NCI-H2081 treated with DMSO at 0.1 percent for 48 hours (cell line): ENCODE measurements at regions not wholly inside any gene's neighbourhood (a gene's known extent, or its start where the extent isn't known, plus 50 kb on each side); places are given as distances from the start of the nearest gene placed in this dataset.

ENCODE experiments used
- DNase-seq: peaks from one replicate; lab custom pipeline; 2025; lab: John Stamatoyannopoulos, UW

DNA sequence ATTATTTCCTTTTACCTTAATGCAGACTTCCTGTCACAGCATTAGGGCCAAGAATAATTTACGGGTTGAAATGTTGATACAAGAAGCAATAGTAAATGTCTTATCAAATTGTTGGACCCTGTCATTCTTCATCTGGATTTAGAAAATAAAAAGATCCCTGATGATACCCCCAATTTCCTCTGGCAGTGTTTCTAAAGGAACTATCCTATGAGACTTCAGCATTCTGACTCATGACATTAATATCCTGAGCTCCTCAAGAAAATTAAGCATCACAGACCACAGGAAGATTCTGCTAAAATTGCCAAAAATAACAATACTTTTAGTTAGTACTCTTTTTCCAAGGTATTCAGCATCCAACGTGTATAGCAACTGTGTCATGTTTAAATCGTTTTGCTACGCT is 490.5 kb upstream of the ANKRD30A start:
- DNase-seq = no peak

GRCh38 chr10:36630267-36630666 is 495.1 kb upstream of the ANKRD30A start:
- DNase-seq = no peak

- no peak for DNase-seq
Observed at GRCh38 chr10:36629476-36629875, 495.9 kb upstream of the ANKRD30A start.

- no peak for DNase-seq
Observed at GRCh38 chr10:36624551-36625100, 500.8 kb upstream of the ANKRD30A start.

GRCh38 chr10:36621346-36621745 is 504.1 kb upstream of the ANKRD30A start:
- DNase-seq = no peak

DNA sequence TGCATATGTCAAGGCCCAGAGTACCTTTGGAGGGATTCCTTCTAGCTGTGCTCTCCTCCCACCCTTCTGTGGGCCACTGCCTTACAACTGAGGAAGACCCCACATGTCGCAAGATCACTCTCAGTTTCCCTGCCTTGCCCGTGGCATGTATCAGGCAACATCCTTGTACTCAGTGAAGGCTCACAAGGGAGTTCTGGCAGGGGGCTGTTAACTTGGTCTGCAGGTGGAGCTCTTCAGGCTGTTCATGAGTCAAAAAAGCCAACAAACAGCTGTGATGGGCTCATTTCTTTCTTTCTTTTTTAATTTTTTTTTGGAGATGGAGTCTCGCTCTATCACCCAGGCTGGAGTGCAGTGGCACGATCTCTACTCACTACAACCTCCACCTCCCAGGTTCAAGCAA is 513.0 kb upstream of the ANKRD30A start:
- DNase-seq = no peak

DNA sequence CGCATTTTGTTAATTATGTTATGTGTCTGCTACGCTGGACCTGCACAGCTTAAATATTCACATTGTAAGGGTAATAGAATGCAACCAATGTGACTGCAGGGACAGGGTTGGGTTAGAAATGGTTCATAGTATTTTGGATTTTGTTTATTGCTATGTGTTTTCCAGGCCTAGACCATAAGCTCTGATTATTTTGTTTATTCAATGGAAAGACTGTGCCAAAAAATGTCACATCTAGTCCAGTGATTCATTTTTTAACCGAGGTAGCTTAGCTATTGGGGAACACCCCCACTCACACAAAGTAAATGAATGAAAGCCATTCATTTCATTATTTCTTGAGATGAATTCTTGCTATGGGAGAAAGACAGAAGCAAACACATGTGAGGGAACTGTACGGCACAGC is 516.5 kb upstream of the ANKRD30A start:
- DNase-seq = no peak

- no peak for DNase-seq
Observed at GRCh38 chr10:36608251-36608650, 517.1 kb upstream of the ANKRD30A start.

DNA sequence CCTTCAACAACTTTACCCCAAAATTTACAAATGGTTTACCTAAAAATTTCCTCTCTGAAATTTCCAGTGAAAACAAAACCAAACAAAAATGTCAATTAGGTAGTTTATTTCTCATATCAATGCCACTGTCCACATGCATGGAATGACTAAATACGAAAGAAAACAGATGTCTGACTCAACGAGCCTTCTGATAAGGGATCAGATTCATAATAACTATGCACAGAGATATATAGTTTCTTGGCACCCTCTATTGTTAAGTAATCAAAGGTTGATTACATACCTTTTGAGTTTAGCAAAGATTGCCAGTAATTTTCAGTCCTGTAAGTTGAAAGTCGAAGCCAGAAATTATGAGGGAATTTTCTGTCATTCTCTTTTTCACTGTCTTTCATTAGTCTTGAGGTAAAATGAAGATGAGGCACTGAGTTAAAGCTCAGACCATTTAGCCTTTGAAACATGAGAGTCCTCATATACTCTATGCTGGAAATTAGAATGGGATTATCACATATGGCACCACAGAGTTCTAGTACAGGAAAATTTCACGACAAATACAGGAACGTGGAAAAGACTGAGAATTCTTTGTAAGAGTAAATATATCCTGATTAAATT is 519.1 kb upstream of the ANKRD30A start:
- DNase-seq = no peak

GRCh38 chr10:36604316-36604715 is 521.1 kb upstream of the ANKRD30A start:
- DNase-seq = no peak

GRCh38 chr10:36603688-36604087 is 521.7 kb upstream of the ANKRD30A start:
- DNase-seq = no peak

DNA sequence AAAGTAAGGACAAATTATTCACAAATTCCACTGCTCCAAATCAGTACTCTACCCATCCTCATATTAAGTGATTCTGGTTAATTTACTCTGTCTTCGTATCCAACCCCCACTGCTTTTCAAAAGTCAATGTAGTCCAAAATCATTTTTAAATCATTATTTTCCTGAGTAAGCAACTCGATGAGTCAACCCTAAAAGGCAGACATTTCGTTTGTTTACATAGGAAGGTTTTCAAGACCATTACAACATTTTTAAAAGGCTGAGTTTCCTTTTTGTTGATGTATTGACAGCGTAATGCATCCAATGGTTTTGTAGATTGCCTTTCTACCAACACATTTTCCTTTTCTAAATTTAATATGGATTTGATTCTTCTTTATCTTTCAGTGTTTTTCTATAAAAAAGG is 523.0 kb upstream of the ANKRD30A start:
- no peak for DNase-seq

GRCh38 chr10:36597756-36598320 is 527.6 kb upstream of the ANKRD30A start:
- DNase-seq = no peak

DNA sequence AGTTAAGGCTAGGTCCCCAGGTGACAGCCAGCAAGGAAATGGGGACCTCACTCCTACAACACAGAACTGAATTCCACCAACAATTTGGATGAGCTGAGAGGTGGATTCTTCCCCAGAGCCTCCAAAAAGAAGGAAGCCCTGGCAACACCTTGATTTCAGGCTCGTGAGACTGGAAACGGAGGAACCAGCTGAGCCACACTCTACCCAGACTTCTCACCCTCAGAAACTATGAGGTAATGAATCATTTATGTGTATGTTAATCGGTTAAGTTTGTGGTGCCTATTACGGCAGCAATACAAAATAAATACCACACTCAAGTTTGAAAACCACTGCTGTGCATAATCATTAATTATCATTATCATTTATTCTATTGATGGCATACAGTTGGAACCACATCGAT is 532.4 kb upstream of the ANKRD30A start:
- DNase-seq = no peak

DNA sequence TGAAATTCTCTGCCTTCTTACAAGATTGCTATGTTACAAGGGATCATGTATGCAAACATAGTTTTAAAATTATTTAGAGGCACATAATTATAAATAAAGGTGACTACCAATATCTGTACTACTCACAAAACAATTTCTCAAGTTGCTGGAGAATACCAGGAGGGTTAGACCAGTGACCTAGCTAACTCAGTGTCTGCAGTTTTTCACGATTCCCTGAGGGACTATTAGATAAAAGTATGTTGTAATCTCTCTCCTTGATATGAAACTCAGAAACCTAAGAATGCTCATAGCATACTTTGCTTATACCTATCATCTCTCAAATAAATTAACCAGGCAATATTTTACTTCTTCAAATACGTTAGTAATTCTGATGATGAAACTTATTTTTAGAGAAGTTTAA is 534.0 kb upstream of the ANKRD30A start:
- no peak for DNase-seq

GRCh38 chr10:36583690-36584089 is 541.7 kb upstream of the ANKRD30A start:
- no peak for DNase-seq

DNA sequence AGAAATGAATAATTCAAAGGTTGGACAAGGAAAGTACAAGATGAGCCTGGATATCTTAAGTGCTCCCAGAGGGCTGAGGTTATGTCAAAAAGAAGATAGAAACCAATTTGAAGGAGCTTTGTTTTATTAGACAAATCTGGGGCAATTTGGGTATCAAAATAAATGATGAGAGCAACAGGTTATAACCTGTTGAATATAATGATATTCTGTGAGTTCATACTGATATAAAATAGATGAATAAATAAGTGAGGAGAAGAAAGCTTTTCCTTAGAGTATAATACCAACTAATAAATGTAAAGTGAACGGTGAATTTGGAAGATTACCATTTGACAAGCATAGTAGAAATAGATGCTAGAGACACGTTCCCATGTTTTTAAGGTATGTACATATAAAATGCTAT is 544.2 kb upstream of the ANKRD30A start:
- no peak for DNase-seq

DNA sequence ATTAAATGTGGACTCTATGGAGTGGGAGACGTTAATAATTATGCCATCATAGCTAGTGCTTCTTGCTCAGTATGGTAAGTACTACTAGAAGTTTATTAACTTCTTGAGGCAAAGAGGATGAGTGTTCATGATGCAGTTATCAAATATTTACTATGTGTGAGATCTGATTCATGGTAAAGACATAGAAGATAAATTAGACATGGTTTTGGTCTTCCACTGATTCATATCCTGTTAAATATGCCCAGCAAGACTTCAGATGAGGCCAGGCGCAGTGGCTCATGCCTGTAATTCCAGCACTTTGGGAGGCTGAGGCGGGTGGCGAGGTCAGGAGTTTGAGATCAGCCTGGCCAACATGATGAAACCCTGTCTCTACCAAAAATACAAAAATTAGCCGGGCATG is 547.1 kb upstream of the ANKRD30A start:
- DNase-seq = no peak

- no peak for DNase-seq
Observed at GRCh38 chr10:36577126-36577525, 548.3 kb upstream of the ANKRD30A start.

DNA sequence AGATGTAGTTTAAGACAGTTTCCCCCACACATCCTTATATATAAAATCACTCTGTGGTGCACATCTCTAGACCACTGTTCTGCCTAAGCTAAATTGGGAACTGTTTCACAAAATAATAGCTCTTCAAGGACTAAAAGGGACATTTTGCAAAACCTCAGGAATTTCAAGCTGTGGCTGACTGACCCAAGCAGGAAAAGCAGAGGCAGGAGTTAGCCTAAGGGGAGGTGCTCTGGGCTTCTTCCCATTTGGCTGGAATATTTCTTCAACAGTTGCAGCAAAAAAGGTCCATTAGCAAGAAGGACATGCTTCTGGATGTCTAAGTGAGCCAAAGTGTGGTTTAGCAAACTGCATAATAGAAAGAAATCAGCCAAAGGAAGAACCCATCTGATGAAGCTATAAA is 551.2 kb upstream of the ANKRD30A start:
- no peak for DNase-seq

- DNase-seq = peak; percentile 2
Observed at GRCh38 chr10:36573246-36573645, 552.2 kb upstream of the ANKRD30A start.

DNA sequence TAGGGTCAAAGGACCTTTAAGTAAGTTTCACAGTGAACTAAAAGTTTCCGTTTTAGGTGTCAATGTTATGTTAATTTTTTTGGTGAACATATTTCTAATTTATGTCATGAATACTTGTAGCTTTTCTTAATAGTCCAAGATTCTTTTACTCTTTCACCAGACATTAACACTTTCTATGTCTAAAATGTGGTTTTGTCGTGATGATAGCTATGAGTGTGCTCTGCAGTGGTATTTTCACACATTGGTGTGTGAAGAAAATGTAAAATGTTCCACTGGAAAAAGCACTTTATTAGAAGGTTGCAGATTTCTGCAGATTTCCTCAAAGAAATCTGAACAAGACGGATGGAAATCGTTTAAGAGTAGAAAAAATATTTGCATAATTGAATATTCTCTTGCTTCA is 561.0 kb upstream of the ANKRD30A start:
- DNase-seq = no peak

DNA sequence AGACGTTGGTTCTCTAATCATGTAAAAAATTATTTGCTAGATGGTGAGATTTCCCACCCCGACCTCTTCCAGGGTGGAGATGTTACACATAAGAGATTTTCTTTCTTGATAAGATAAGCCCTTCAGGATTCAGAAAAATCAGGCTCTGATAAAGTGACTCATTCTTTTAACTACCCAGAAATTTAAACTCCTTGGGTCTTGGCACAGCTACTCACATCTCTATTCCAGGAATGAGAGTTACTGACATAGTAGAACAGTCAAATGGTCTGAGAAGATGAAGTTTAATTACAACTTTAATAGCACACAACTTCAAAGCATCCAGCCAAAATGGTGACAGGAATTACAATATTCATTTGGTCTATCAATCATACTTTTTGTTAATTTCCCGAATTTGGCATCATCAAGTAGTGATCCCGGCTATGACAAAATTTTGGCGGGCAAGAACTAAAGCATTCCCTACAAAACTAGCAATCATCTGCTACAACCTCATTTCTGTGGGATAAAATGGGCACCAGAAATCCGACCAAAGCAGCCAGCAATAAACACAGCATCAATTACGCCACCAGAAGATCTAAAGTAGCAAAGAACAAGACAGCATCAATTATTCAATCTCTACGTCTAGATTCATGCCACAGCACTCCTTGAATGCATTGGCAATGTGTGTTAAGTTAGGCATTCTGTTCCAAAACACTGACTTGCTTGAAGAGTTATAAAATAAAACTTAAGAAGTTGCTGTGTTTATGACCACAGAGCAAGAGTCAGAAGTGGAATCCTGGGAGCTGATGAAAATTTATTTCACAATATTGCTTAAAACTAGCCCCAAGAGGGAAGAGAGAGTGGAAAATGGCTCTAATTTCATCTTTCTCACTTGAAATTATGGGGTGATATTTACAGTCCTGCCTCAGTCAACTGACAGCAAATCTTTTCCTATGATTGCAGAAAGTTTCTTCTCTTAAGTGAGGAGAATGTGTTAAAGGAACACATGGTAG is 565.7 kb upstream of the ANKRD30A start:
- no peak for DNase-seq
